GM13977 (cell line): ENCODE measurements at regions not wholly inside any gene's neighbourhood (a gene's known extent, or its start where the extent isn't known, plus 50 kb on each side); places are given as distances from the start of the nearest gene placed in this dataset.
"Not testable (repeated sequence)": the region's sequence is repeated elsewhere in the genome, so short reads cannot be mapped to it uniquely, and the experiment has no call there.

Source experiments
- DNase-seq: peaks from one replicate; pipeline ENCODE4 v3.0.0; 2012; ENCODE audit warnings: low spot score
- CTCF ChIP-seq: IDR thresholded peaks from 2 replicates; pipeline ENCODE4 v1.5.1; 2012; ENCODE audit warnings: mild to moderate bottlenecking, control low read depth; ENCODE audit not compliant: insufficient read depth; ENCODE audit errors: extremely low read depth, missing control alignments
- in situ Hi-C: fragments of 300-500 bp; cut with MboI; formaldehyde crosslinking; loops from one replicate; pipeline ENCODE4 v1.12.0; 2022; ENCODE audit warnings: low sequenced_read_pairs, low pct_unique_long_range_greater_than_20kb, mixed read lengths, inconsistent platforms; ENCODE audit not compliant: unreplicated experiment

DNA sequence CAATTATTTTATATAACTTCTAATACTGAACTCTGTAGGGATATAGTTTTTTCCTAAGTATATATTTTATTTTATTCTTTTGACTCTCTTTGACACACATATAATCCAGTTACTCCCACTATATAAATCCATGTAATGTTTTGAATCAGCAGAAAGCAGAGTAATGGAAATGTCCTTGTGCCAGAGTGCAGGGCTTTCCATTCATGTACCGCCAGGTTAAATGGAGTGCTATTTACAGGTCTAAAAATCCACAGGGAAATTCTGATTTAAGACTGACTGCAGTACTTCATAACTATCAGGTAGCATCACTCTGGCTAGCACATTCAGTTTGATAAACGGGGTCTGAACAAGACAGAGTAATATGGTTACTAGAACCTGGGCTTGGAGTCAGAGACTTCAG is 626.8 kb downstream of the COL12A1 start:
- no peak for TF ChIP-seq CTCF
- in situ Hi-C loops = no loop called here
- DNase-seq = no peak

DNA sequence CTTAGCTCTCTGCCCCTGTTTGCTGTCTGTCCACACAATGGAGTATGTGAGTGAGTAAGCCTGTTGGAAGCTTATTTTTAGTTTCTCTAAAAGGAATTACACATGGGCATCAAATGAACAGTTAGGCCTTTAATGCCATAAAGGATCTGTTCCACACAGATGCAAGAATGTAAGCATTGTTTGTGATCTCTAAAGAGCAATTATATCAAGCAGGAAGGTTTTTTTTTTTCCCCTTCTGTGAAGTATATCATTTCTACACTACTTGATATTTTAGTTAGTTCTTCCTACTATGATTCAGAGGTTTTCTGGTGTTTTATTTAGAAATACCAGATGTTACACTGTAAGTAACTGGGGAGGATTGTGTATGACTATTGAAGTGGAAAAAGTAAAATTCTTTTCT is 627.5 kb downstream of the COL12A1 start:
- no peak for DNase-seq
- in situ Hi-C loops = no loop called here

GRCh38 chr6:74577619-74578018 is 628.2 kb downstream of the COL12A1 start:
- in situ Hi-C loops = no loop called here
- no peak for TF ChIP-seq CTCF
- DNase-seq = peak; percentile 17

More for the DNA sequence above, 627.5 kb downstream of the COL12A1 start:
- TF ChIP-seq CTCF = no peak

GRCh38 chr6:74574794-74575193 is 631.1 kb downstream of the COL12A1 start:
- TF ChIP-seq CTCF = peak; percentile 43
- in situ Hi-C loops = no loop called here
- no peak for DNase-seq

DNA sequence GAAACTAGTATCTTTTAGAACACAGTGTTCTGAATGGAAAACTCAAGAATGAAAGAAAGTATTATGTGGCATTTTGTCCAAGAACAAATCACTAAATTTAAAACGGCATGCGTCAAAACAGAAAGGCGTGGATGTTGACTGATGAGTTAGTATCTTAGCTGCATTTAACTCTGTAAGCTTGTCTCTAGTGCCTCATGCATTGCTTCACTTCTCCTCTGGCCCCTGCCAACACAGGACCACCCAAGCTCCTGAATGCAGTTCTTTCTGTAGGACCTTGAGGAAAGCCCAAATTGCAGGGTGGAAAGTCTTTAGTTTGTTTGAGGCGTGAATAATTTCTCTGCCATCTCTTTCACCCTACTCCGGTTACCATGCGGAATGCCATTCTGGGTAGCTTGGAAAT is 632.2 kb downstream of the COL12A1 start:
- no peak for DNase-seq
- in situ Hi-C loops = no loop called here
- no peak for TF ChIP-seq CTCF

DNA sequence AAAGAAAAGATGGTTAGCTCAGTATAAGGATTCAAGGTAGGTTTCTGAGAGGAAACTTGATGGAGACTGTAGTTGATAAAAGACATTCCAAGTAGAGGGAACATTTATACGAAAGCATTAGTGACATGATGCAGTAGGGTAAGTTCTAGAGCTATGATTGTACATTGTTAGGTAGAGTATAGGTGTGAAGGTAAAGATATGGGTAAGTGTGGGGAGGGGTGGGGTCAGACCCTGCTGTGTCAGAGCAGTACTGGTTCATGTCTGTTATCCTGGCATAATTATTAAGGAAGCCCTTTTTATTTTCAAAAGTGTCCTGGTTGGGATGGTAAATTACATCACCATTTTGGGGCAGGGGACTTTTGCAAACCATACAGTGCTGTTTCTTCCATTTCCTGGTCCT is 635.8 kb downstream of the COL12A1 start:
- no peak for DNase-seq
- TF ChIP-seq CTCF = no peak
- in situ Hi-C loops = no loop called here

- in situ Hi-C loops = no loop called here
- DNase-seq = no peak
- no peak for TF ChIP-seq CTCF
These were observed 637.0 kb downstream of the COL12A1 start for GRCh38 chr6:74568861-74569260.

GRCh38 chr6:74567923-74568290 is 637.9 kb downstream of the COL12A1 start:
- DNase-seq, in situ Hi-C loops: not testable (repeated sequence)
